IMR-90 (cell line): ENCODE measurements at regions not wholly inside any gene's neighbourhood (a gene's known extent, or its start where the extent isn't known, plus 50 kb on each side); places are given as distances from the start of the nearest gene placed in this dataset.

ENCODE experiments used
- ATAC-seq: fragments of 200-7000 bp; cut with Tn5 transposase; 2 replicates; pipeline ENCODE4 v1.9.1; 2020; ENCODE audit warnings: low read depth, mild to moderate bottlenecking, moderate library complexity
- BruUV-seq: library from RNA; stranded (reverse); fragments of 400-500 nt; replicated peaks from 2 replicates; lab custom pipeline; 2021; lab: Mats Ljungman, UMichigan
- CTCF ChIA-PET: fragments of 300-600 bp; formaldehyde crosslinking; extraction: SDS; loops from one replicate; lab custom pipeline; 2021; ENCODE audit warnings: antibody characterized with exemption; lab: Yijun Ruan, JAX
- POLR2A ChIA-PET: fragments of 300-600 bp; sonication (Branson Sonifier 250); formaldehyde crosslinking; loops from one replicate; lab custom pipeline; 2022; ENCODE audit warnings: antibody characterized with exemption; ENCODE audit not compliant: unreplicated experiment; lab: Charles Lee
- DNase-seq: peaks from one replicate; pipeline ENCODE4 v3.0.0; 2013
- H2AFZ ChIP-seq: replicated peaks from 2 replicates; pipeline ENCODE3; 2013; ENCODE audit warnings: low read length, mild to moderate bottlenecking; ENCODE audit not compliant: poor library complexity
- H2AK5ac ChIP-seq: 2 replicates; pipeline ENCODE4 v1.6.1; 2013; ENCODE audit warnings: low read depth, low read length, inconsistent platforms
- H2AK9ac ChIP-seq: replicated peaks from 2 replicates; pipeline ENCODE3; 2013; ENCODE audit warnings: mild to moderate bottlenecking, low read depth, low read length, moderate library complexity; ENCODE audit not compliant: poor library complexity
- H2BK120ac ChIP-seq: 2 replicates; pipeline ENCODE4 v1.6.1; 2013; ENCODE audit warnings: low read depth, low read length, inconsistent platforms
- H2BK15ac ChIP-seq: 3 replicates; pipeline ENCODE4 v1.6.1; 2013; ENCODE audit warnings: low read depth, low read length, inconsistent platforms
- H2BK20ac ChIP-seq: 2 replicates; pipeline ENCODE4 v1.6.1; 2013; ENCODE audit warnings: low read depth, mild to moderate bottlenecking, inconsistent platforms, low read length, moderate library complexity
- H2BK5ac ChIP-seq: 2 replicates; pipeline ENCODE4 v1.6.1; 2013; ENCODE audit warnings: mild to moderate bottlenecking, low read depth, low read length, inconsistent platforms; ENCODE audit not compliant: poor library complexity, severe bottlenecking
- H3K14ac ChIP-seq: replicated peaks from 2 replicates; pipeline ENCODE4 v1.6.1; 2013; ENCODE audit warnings: low read depth, low read length, inconsistent platforms
- H3K18ac ChIP-seq: 2 replicates; pipeline ENCODE4 v1.6.1; 2013; ENCODE audit warnings: low read depth, low read length, control low read depth
- H3K23ac ChIP-seq: 2 replicates; pipeline ENCODE4 v1.6.1; 2013; ENCODE audit warnings: low read depth, low read length, inconsistent platforms
- H3K27ac ChIP-seq: 2 replicates; pipeline ENCODE4 v1.5.1; 2013; ENCODE audit warnings: mild to moderate bottlenecking, control low read depth, low read length; ENCODE audit not compliant: insufficient read depth
- H3K27me3 ChIP-seq: 2 replicates; pipeline ENCODE4 v1.6.1; 2013; ENCODE audit warnings: low read length; ENCODE audit not compliant: control insufficient read depth, insufficient read depth
- H3K36me3 ChIP-seq: 2 replicates; pipeline ENCODE4 v1.6.1; 2013; ENCODE audit warnings: low read length, mixed read lengths; ENCODE audit not compliant: control insufficient read depth, insufficient read depth
- H3K4ac ChIP-seq: 2 replicates; pipeline ENCODE4 v1.6.1; 2013; ENCODE audit warnings: low read depth, low read length, inconsistent platforms
- H3K4me1 ChIP-seq: 2 replicates; pipeline ENCODE4 v1.6.1; 2013; ENCODE audit warnings: low read length, mixed read lengths; ENCODE audit not compliant: control insufficient read depth, insufficient read depth
- H3K4me2 ChIP-seq: 2 replicates; pipeline ENCODE4 v1.6.1; 2013; ENCODE audit warnings: low read depth, mild to moderate bottlenecking, control low read depth, low read length, moderate library complexity
- H3K4me3 ChIP-seq: 2 replicates; pipeline ENCODE4 v1.5.1; 2013; ENCODE audit warnings: low read depth, mild to moderate bottlenecking, control low read depth, low read length, moderate library complexity; ENCODE audit not compliant: insufficient read depth
- H3K56ac ChIP-seq: 2 replicates; pipeline ENCODE4 v1.6.1; 2013; ENCODE audit warnings: low read length, inconsistent platforms; ENCODE audit not compliant: insufficient read depth; ENCODE audit errors: extremely low read depth
- H3K79me1 ChIP-seq, 2 experiments: 2 replicates each; pipeline ENCODE4 v1.6.1; 2013; ENCODE audit warnings: low read length in 2 of 2, inconsistent platforms in 1 of 2, low read depth in 1 of 2
- H3K9ac ChIP-seq: 2 replicates; pipeline ENCODE4 v1.6.1; 2013; ENCODE audit warnings: low read depth, low read length, control low read depth
- H3K9me1 ChIP-seq: 2 replicates; pipeline ENCODE4 v1.6.1; 2013; ENCODE audit warnings: low read length, inconsistent platforms; ENCODE audit not compliant: insufficient read depth
- H3K9me3 ChIP-seq: 2 replicates; pipeline ENCODE4 v1.6.1; 2013; ENCODE audit warnings: low read length; ENCODE audit not compliant: control insufficient read depth, insufficient read depth
- H4K20me1 ChIP-seq: 2 replicates; pipeline ENCODE4 v1.6.1; 2013; ENCODE audit warnings: low read length, inconsistent platforms; ENCODE audit not compliant: insufficient read depth
- H4K5ac ChIP-seq: 2 replicates; pipeline ENCODE4 v1.6.1; 2013; ENCODE audit warnings: mild to moderate bottlenecking, low read depth, low read length, control low read depth
- H4K8ac ChIP-seq, 2 experiments: 2 replicates each; pipeline ENCODE4 v1.6.1; 2013; ENCODE audit warnings: low read depth in 2 of 2, low read length in 2 of 2, control low read depth in 1 of 2, inconsistent platforms in 1 of 2
- H4K91ac ChIP-seq: 2 replicates; pipeline ENCODE4 v1.6.1; 2013; ENCODE audit warnings: low read depth, low read length, inconsistent platforms; ENCODE audit not compliant: insufficient read depth
- CEBPB ChIP-seq: IDR thresholded peaks from 2 replicates; pipeline ENCODE4 v1.6.1; 2012; ENCODE audit warnings: low read depth, low read length, improper control_type of control experiment
- WGBS, 2 experiments: methylation state at CpG; one replicate each; pipeline versions ENCODE4 v1.1.5 to v1.1.7; 2013; ENCODE audit warnings: missing lambda C conversion rate in 2 of 2; ENCODE audit not compliant: insufficient read length in 1 of 2; ENCODE audit errors: extremely low coverage in 2 of 2; 5-methylcytosine and 5-hydroxymethylcytosine counted together
- dilution Hi-C: fragments of 300-500 bp; cut with HindIII; formaldehyde crosslinking; loops from one replicate; pipeline ENCODE4 v1.14.3; 2018; ENCODE audit warnings: low sequenced_read_pairs; ENCODE audit not compliant: unreplicated experiment
- in situ Hi-C: fragments of 300-500 bp; cut with MboI; formaldehyde crosslinking; loops from 3 replicates; pipeline ENCODE4 v1.14.3; 2019; ENCODE audit warnings: low sequenced_read_pairs, inconsistent platforms, mixed read lengths
- intact Hi-C: fragments of 100-400 bp; cut with micrococcal nuclease; formaldehyde crosslinking; loops from 2 replicates; pipeline ENCODE4 v1.10.0; 2022
- TF ChIP-seq, protein P1 (sequence below): conservative IDR thresholded peaks from 2 replicates; pipeline ENCODE4 v1.5.1; 2012; ENCODE audit warnings: mild to moderate bottlenecking, low read depth, low read length, improper control_type of control experiment

DNA sequence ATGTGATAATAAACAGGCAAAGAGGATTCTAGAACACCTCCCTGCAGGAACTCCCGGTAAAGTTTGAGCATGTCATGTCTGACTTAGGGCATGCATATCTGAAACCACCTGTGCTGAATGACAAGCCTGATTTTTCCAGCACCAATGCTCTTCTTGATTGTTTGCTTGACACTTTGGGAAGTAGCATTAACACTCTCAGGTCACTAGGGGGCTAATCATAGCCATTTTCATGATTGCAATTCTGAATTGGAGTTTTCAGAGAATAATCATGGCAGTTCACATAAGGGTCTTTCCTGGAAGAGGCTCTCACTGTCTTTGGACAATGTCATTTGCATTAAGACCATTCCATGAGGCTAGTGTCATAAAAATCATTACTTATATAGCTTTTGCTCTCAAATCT is 234.4 kb upstream of the MTNR1B start:
- Histone ChIP-seq H3K56ac (no peak overlapping the region), H3K9ac (no peak overlapping the region), H2BK20ac (no peak overlapping the region), H3K79me1 (no peaks in the 10 kb centered on the region), H3K4me3 (no peak overlapping the region), H2AK5ac (no peak overlapping the region), H3K36me3 (no peaks in the 10 kb centered on the region), H2BK5ac (no peak overlapping the region), H4K5ac (no peak overlapping the region), H3K9me1 (no peaks in the 10 kb centered on the region), H4K91ac (no peak overlapping the region), H3K27ac (no peak overlapping the region), H3K4me2 (no peak overlapping the region), H4K8ac (no peak overlapping the region), H3K14ac (no peak overlapping the region), H2AK9ac (no peak overlapping the region), H3K9me3 (no peaks in the 10 kb centered on the region), H2BK15ac (no peak overlapping the region), H3K18ac (no peak overlapping the region), H2BK120ac (no peak overlapping the region), H2AFZ (no peak overlapping the region), H3K27me3 (no peaks in the 10 kb centered on the region), H3K23ac (no peak overlapping the region), H3K4ac (no peak overlapping the region), H4K20me1 (no peaks in the 10 kb centered on the region), H3K4me1 (no peaks in the 10 kb centered on the region)
- in situ Hi-C loops (no loop called here), dilution Hi-C loops (no loop called here), intact Hi-C loops (loop anchor here (10.0 kb wide), 1 partner anchor 490 kb away; no protein-coding TSS in a partner anchor)
- WGBS, 2 experiments, result 83% methylated on average over 1 of the region's 1 CpG; no CpG with 5 or more reads in 1 of the 2 experiments
- no peak for ATAC-seq
- ChIA-PET POLR2A (no interaction called here), CTCF (no interaction called here)
- TF ChIP-seq, protein P1, sequence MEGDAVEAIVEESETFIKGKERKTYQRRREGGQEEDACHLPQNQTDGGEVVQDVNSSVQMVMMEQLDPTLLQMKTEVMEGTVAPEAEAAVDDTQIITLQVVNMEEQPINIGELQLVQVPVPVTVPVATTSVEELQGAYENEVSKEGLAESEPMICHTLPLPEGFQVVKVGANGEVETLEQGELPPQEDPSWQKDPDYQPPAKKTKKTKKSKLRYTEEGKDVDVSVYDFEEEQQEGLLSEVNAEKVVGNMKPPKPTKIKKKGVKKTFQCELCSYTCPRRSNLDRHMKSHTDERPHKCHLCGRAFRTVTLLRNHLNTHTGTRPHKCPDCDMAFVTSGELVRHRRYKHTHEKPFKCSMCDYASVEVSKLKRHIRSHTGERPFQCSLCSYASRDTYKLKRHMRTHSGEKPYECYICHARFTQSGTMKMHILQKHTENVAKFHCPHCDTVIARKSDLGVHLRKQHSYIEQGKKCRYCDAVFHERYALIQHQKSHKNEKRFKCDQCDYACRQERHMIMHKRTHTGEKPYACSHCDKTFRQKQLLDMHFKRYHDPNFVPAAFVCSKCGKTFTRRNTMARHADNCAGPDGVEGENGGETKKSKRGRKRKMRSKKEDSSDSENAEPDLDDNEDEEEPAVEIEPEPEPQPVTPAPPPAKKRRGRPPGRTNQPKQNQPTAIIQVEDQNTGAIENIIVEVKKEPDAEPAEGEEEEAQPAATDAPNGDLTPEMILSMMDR, result 0 out of 2 replicates have a peak, but pooled peaks have one; percentile 12
- TF ChIP-seq CEBPB, result no peak
- DNase-seq, result no peak
- no TSS peak for BruUV-seq
